GM18868 (cell line): ENCODE measurements at regions not wholly inside any gene's neighbourhood (a gene's known extent, or its start where the extent isn't known, plus 50 kb on each side); places are given as distances from the start of the nearest gene placed in this dataset.
"Not testable (repeated sequence)": the region's sequence is repeated elsewhere in the genome, so short reads cannot be mapped to it uniquely, and the experiment has no call there.

Experiments
- ATAC-seq: cut with Tn5 transposase; IDR thresholded peaks from one replicate; pipeline ENCODE4 v1.9.1; 2021; ENCODE audit warnings: mild to moderate bottlenecking, moderate library complexity; ENCODE audit not compliant: unreplicated experiment

DNA sequence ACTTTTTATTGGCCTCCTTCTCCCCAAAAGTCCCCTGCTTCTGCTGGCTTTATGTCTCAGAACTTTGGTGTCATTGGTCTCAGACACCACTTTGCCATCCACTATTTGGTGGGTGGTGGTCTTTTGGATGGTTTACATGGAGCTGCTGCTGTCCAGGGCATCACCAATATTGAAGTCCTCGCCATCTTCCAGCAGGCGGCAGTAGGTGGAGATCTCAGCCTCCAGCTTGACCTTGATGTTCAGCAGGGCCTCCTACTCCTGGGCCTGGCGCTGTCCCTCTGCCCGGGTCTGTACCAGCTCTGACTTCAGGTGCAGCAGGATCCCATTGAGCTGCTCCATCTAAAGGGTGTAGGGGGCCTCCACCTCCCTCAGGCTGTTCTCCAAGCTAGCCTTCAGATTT lies 148.4 kb upstream of the FOXA2 start:
- no peak for ATAC-seq

DNA sequence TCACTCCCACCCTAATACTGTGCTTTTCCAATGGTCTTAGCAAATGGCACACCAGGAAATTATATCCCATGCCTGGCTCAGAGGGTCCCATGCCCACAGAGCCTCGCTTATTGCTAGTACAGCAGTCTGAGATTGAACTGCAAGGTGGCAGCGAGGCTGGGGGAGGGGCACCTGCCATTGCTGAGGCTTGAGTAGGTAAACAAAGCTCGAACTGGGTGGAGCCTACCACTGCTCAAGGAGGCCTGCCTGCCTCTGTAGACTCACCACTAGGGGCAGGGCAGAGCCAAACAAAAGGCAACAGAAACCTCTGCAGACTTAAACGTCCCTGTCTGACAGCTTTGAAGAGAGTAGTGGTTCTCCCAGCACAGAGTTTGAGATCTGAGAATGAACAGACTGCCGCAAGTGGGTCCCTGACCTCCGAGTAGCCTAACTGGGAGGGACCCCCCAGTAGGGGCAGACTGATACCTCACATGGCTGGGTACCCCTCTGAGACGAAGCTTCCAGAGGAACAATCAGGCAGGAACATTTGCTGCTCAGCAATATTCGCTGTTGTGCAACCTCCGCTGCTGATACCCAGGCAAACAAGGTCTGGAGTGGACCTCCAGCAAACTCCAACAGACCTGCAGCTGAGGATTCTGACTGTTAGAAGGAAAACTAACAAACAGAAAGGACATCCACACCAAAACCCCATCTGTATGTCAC lies 150.7 kb upstream of the FOXA2 start:
- not testable (repeated sequence) for ATAC-seq

DNA sequence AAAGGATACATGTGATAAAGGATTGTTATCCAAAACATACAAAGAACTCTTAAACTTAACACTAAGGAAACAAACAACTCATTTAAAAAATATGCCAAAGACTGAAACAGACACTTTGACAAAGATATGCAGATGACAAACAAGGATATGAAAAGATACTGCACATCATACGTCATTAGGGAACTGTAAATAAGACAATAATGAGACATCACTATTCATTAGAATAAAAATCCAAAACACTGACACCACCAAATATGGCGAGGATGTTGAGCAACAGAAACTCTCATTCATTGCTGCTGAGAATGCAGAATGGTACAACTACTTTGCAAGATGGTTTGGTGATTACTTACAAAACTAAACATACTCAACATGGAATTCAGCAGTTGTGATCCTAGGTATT lies 156.5 kb upstream of the FOXA2 start:
- ATAC-seq = no peak

DNA sequence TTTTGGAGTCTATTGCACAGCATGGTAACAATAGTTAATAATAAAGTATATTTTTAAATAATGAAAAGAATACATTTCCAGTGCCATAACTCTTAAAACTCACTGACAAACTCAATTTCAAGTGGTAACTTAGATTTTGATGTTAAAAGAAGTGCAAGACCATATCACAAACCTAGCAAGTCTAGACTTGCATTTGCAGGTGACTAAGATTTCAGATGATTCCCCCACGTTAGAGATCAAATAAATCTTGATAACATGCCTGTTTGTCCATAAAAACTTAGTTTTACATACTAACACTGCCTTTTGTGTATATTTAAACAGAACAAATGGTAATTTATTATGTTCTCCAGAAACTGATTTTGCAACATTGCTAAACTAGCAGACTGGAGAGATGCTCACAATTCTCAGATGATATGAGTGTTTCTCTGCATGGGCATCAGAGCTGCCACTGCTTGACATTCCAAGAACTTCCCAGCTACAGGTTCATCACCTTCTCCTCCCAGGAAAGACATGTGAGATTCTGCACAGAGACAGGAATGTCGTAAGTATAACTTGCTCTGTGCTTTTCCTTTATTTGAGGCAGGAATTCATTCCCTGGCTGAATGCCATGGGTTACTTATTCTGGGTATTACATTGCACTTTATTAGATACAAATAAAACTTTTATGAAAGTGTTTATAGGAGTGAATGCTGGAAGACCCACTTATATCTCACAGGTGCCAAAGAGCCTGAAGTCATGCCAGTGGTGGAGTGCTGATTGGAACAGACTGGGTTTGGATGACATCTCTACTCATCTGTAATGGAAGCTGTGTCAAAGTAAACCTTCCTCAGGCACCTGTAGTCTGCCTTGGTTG lies 160.2 kb upstream of the FOXA2 start:
- ATAC-seq = no peak

DNA sequence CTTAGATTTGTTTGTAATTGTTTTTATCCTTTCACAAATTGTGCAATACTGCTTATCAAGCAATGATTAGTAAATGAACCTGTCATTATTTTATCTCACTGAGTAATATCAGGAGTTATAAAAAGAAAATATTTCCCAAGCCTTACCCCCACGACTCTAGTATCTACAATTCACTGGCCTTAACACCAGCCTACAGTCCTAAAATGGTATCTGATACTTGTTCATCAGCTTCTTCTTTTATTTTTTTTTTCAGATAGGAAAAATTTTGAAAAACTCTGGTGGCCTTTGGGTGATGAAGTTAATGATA lies 160.8 kb upstream of the FOXA2 start:
- ATAC-seq = no peak

DNA sequence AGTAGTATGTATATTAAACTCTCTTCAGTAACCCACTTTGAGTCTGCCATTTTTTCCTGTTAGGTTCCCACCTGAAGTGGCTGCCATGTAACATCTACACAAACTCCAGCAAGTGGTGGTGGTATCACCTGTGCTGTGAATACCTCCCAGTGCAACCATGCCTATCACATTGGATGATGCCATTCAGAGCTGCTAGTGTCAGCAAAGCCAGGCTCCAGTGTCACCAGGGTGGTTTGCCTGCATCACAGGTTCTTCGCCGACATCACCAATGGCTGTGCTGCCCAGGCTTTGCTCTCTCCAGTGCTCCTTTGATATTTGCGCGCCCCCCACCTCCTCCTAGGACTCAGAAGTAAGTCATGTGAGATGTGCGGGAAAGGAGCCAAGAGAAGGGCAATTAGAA lies 162.6 kb upstream of the FOXA2 start:
- no peak for ATAC-seq

DNA sequence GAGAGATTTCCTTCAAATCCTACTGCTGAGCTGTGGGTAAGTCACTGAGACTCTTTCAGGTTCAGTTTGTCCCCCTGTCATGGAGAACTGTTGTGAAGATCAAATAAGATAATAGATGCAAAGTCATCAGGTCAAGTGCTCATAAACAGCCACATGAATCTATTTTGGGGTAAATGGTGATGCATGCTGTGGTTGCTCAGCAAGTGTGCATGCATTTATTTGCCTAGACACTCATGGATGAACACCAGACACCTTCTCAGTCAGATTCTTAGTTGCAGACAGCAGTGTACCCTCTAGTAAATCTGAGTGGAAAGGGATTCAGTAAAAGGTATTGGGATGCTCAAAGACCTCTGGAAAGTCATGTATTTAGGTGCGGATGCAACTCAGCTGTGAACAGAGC lies 168.0 kb upstream of the FOXA2 start:
- no peak for ATAC-seq

DNA sequence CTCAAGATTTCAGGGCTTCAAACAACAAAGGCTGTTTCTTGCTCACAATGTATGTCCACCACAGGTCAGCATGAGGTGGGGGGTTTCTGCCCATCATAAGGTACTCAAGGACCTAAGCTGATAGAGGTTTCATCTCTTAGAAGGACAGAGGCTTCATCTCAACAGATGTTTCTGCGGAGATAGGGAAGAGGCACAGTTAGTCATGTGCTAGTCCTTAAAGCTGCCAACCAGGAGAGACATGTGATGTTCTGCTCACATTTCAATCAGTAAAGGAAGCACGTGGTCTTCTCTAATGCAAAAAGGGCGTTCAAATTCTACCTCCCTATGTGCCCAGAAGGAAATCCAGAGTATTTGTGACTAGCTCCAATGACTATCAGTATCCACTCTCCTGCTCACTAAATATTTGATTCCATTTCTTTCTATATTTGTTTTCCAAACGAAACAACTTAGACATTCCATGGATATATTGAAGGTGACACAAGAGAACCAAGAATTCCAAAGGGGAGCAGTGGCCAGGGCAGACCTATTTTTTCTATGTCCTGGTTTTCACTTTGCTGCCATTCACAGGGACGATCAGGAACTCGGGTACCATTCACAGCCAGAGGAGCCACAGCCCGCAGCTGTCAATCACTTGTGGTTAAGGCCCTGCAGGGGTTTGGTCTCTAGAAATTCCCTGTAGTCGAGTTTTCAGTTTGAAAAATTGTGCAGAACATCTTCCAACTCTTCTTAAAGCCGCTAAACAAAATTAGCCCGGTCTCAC lies 173.2 kb upstream of the FOXA2 start:
- no peak for ATAC-seq

DNA sequence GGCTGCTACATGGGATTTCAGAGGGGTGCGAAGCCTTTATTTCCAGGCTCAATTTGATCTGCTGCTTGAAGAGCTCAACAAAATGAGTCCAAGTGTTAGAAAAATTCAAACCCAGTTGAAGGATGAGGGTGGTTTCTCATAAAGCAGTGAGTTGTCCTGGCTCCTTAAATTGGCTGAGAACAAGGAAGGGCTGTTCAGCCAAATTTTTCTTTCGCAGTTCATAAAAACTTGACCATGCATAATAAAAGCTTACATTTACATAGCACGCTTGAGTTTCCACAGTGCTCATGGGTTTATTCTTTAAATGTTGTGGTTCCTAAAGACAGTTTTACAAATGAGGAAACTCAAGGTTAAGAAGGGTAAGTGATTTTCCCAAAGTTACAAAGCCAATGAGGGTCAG lies 174.4 kb upstream of the FOXA2 start:
- ATAC-seq = no peak

DNA sequence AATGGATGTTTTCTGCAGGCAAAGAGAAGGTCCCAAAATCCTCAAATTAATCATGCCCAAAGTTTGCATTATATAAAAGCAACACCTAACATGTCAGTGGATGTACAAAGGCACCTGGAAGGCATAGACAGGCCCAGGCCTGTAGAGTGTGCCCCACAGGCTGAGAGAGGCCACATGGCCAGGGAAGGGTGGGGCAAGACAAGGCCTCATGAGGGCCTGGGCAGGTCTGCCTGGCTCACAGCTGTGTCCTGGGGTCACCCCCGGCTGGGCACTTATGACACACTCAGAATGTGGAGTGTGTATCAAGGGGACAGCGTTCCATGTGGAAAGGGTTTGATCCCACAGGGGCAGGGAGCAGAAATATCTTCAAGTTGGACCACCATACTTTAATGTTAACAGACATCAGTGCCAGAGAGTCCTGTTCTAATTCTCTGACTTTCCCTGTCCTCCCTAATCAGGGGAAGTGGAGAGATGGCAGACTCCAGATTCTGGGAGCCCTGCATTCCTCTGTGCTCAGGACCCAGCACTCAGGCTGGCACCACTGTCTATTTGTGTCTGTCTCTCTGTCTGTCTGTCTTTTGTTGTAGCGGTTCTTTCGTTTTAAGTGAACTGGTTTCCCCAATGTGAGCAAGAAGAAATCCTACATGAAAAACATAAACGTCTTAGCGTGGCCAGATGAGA lies 178.3 kb upstream of the FOXA2 start:
- no peak for ATAC-seq

DNA sequence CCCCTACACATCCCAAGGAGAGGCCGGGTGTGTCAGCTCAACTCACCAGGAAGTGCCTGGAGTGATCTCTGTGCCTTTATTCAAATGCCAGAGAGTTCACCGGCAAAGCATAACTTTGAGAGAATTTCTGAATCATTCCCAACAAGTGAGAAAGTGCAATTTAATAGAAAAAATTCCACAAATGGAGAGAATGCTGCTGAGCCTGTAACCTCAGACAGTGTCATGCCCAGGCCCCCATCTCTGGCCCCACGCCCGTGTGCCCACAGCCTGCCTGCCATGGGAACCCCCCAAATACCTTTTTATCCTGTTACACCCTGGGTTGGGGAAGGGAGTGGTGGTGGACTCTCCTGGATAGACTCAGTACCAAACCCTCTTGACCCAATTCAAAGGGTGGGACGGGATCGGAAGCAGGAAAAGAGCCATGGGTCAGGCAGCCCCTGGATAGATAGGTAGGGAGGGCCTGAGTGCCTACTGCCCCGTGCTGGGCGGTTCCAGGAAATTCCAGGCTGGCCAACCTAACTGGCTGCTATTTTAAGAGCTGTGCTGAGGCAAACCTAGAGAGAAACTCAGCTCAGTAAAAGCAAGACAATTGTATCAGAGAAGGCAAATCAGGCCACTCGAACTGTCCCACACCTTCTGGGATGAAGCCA lies 179.0 kb upstream of the FOXA2 start:
- ATAC-seq = no peak

DNA sequence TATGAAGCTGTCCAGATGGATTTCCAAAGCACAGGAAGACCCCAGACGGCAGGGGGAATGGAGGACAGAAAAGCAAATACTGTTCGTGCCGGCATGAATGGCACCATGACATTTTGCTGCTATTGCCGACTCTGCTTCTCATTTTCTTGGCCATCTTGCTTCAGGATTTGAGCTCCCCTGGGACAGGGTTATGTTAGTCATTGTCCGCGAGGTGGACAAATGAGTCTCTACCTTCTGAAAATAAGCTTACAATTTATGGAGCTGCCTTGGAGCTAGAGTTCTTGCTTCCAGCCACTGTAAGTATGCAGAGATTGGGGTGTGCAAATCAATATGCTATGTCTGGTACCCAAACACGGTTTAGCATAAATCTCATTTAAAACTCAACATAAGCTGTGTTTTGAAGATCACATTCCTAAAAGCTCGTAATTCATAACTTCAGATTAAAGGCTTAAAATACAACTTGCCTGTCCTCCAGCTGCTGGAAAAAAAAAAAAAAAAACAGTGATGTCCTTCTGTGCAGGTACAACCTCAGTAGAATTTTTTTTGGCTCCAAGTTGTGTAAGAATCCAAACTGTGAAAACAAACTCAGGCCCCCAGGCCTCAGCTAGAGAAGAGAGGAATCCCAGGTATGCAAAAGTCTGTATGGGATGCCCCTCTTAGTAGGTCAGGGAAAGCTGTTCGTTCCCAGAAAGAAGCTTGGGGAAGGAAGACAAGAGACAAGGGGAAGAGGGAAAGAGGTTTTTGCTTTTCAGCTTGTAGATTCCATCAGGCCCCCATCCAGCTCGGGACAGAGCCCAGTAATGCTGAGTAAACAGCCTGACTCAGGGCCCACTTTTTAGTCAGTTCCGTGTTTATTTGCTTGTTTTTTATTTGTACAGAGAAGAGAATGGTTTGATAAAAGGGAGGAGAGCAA lies 184.2 kb upstream of the FOXA2 start:
- ATAC-seq = no peak

DNA sequence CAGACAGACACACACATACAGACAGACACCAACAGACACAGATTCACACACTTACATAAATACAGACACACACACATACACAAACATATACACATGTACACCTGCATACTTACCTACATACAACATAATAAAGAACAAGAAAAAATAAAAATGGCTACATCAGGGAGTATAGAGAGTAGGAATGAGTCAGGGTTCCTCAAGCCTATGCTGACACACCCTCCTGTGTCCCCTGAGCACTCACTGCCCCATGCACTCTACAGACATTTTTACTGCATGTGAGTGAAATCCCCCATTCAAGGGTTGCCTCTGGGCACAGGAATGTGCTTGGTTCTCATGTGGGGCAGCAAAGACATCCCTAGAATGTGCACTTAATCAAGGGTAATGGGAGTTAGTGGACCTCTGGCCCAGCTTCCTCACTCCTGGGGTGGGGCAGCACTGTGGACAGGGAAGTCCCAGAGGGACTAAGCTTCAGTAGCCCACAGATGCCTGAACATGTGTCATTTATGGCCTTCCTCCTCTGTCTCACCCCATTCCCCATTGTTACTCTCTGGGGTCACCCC lies 185.9 kb upstream of the FOXA2 start:
- no peak for ATAC-seq

DNA sequence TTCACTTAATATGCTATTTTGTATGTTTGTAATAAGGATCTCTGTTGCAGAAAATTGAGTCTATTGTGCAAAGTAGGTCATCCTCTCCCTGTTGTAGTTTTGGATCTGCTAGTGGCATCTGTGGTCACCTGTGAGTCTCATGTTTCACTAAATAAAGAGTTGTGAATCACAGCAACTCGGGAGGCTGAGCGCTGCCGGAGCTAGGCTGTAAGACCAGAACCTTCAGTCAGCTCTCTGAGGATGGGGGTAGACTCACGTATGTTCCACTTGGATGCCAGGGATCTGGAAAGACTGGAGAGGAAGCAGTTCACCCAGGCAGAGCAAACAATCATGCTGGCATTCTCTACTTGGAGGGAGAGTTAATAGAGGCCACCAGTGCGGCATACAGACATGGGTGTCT lies 187.3 kb upstream of the FOXA2 start:
- ATAC-seq = no peak

DNA sequence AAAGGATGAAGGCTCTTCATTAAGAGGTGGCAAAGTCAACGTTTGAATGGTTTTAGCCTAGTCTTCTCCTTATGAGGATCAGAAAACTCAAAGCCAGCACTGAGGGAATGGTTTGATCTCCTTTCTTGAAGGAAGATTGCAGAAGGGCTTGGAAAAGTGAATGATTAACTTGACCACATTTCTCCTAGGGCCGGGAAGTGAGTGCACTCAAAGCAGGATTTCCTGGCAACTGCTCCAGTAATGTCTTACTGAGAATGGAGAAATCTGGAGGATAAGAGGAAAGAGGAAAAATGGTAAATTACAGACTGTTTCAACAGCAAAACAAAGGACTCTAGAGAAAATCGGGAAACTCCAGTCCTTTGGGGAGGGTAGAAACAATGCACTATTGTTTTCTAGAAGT lies 189.0 kb upstream of the FOXA2 start:
- no peak for ATAC-seq

DNA sequence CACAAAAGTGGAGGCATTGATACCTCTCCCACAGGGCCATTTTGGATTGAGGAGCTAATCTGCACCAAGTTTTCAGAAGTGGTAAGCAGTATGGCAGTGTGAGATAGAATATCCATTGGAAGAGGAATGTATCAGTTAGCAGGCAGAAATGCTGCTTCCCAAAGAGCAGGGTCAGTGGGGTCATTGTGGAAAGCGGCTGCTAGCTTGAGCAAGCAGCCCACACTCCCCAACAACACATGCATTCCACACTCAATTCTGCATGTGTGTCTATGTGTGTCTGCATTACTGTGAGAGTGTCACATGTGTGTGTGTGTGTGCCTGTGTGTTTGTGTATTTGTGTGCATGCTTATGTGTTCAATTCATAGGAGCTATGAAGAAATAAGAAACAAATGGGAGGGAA lies 190.9 kb upstream of the FOXA2 start:
- ATAC-seq = no peak

DNA sequence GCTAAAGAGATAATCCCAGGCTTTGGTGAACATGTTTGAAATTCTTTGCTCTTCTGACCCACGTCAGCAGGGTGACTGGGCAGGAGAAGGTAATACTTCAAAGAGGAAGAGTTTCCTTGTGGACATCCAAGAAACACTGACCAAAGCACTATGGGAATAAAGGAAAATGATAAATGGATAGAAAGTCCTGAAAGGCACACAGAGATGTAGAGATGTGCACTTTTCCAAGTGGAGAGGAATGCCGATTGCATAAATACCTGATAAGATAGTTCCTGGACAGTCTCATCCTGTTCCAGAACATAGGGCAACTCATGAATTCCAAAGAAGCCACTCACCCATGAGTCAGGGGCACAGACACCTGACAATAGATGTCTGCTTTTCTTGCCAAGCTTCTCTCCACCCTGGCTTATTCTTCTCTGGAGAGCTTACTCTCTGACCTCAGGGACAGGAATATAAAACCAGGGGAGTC lies 191.3 kb upstream of the FOXA2 start:
- ATAC-seq = no peak

DNA sequence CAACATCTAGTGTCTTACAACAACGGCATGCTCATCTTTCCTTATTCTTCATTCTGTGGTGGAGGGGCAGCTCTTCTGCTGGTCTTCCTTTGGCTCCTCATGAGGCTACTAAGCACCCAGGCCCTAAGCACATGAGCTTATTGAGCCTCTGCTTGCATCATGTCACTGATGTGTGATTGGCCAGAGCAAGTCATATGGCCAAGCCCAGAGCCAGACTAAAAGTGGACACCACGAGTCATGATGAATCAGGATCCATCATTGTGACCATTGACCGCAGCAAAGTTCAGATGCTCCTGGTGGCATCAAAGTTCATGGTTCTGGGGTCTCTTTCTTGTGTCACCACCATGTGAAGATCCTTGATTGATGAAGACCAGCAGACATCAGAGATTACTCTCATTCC lies 192.0 kb upstream of the FOXA2 start:
- ATAC-seq = no peak

DNA sequence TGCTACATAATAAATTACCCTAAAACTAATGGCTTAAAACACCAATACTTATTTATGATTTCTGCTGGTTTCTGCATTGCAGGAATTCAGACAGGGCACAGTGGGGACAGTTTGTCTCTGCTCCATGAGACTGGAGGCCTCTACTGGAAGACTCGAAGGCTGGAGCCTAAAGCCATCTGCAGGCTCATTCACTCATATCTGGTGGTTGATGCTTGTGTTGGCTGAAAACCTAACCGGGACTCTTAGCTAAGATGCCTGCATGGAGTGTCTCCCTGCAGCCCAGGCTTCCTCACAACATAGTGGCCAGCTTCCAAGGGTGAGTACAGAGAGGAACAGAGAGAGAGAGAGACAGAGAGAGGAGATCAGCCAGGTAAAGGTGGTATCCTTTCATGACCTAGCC lies 195.5 kb upstream of the FOXA2 start:
- no peak for ATAC-seq
